SK-N-SH (cell line): ENCODE measurements at regions not wholly inside any gene's neighbourhood (a gene's known extent, or its start where the extent isn't known, plus 50 kb on each side); places are given as distances from the start of the nearest gene placed in this dataset.

ENCODE experiments used
- CTCF ChIA-PET: fragments of 300-600, 350-600 bp; formaldehyde crosslinking; extraction: SDS; loops from one replicate; lab custom pipeline; 2021; lab: Yijun Ruan, JAX
- POLR2A ChIA-PET: fragments of 350-600 bp; sonication (Branson Sonifier 250); formaldehyde crosslinking; extraction: SDS; loops from one replicate; lab custom pipeline; 2020; ENCODE audit warnings: antibody characterized with exemption, inconsistent platforms; lab: Yijun Ruan, JAX
- DNase-seq: peaks from one replicate; pipeline ENCODE4 v3.0.0; 2012
- H2AFZ ChIP-seq: fragments of 200-600 bp; sonication (generic); 2 replicates; pipeline ENCODE4 v1.8.1; 2016; ENCODE audit warnings: antibody characterized with exemption, mild to moderate bottlenecking, low read depth
- H3F3A ChIP-seq: fragments of 200-600 bp; sonication (generic); replicated peaks from 2 replicates; pipeline ENCODE3; 2016; ENCODE audit warnings: antibody characterized with exemption, mild to moderate bottlenecking; ENCODE audit not compliant: insufficient read depth
- H3K27ac ChIP-seq, 2 experiments: fragments of 200-500 bp in 1 of 2; fragments of 200-600 bp in 1 of 2; sonication (Bioruptor generic) in 1 of 2; sonication (generic), shearing (Covaris generic) in 1 of 2; 2 replicates each; pipeline versions ENCODE4 v1.5.1 to v1.6.1; 2014 to 2016; ENCODE audit warnings: low read depth in 2 of 2, inconsistent platforms in 1 of 2, low read length in 1 of 2, mild to moderate bottlenecking in 1 of 2, mixed read lengths in 1 of 2
- H3K27me3 ChIP-seq: fragments of 200-600 bp; sonication (generic), shearing (Covaris generic); 2 replicates; pipeline ENCODE4 v1.6.1; 2016; ENCODE audit warnings: mixed run types; ENCODE audit not compliant: insufficient read depth
- H3K36me3 ChIP-seq, 2 experiments: fragments of 200-500 bp in 1 of 2; fragments of 200-600 bp in 1 of 2; sonication (Bioruptor generic) in 1 of 2; sonication (generic) in 1 of 2; replicated peaks in 1 of 2; 2 replicates each; pipeline versions ENCODE3 to v1.5.1; 2014 to 2016; ENCODE audit warnings: low read length in 1 of 2, mild to moderate bottlenecking in 1 of 2; ENCODE audit not compliant: insufficient read depth in 2 of 2, control insufficient read depth in 1 of 2
- H3K4me1 ChIP-seq, 2 experiments: fragments of 200-500 bp in 1 of 2; fragments of 200-600 bp in 1 of 2; sonication (Bioruptor generic) in 1 of 2; sonication (generic), shearing (Covaris generic) in 1 of 2; 2 replicates each; pipeline versions ENCODE4 v1.5.1 to v1.6.1; 2014 to 2016; ENCODE audit warnings: low read depth in 1 of 2, low read length in 1 of 2, mixed run types in 1 of 2; ENCODE audit not compliant: insufficient read depth in 2 of 2, control insufficient read depth in 1 of 2
- H3K4me2 ChIP-seq: fragments of 200-600 bp; sonication (generic), shearing (Covaris generic); 2 replicates; pipeline ENCODE4 v1.6.1; 2017; ENCODE audit warnings: mixed run types
- H3K4me3 ChIP-seq, 2 experiments: fragments of 200-500 bp in 1 of 2; fragments of 200-600 bp in 1 of 2; sonication (Bioruptor generic) in 1 of 2; sonication (generic), shearing (Covaris generic) in 1 of 2; 2 replicates each; pipeline versions ENCODE4 v1.5.1 to v1.8.1; 2014 to 2016; ENCODE audit warnings: low read depth in 2 of 2, inconsistent platforms in 1 of 2, low read length in 1 of 2, mild to moderate bottlenecking in 1 of 2, mixed read lengths in 1 of 2, moderate library complexity in 1 of 2
- H3K79me2 ChIP-seq: fragments of 200-600 bp; sonication (generic); 2 replicates; pipeline ENCODE4 v1.8.1; 2017; ENCODE audit warnings: mild to moderate bottlenecking; ENCODE audit not compliant: insufficient read depth
- H3K9ac ChIP-seq: fragments of 200-600 bp; sonication (generic); 2 replicates; pipeline ENCODE4 v1.6.1; 2017; ENCODE audit warnings: mixed run types
- H3K9me2 ChIP-seq: fragments of 200-600 bp; sonication (generic); 2 replicates; pipeline ENCODE4 v1.6.1; 2017; ENCODE audit warnings: mixed run types
- H3K9me3 ChIP-seq: fragments of 200-600 bp; sonication (generic); 2 replicates; pipeline ENCODE4 v1.6.1; 2017; ENCODE audit warnings: mixed run types, mild to moderate bottlenecking, moderate library complexity
- H4K20me1 ChIP-seq: fragments of 200-600 bp; sonication (generic); 2 replicates; pipeline ENCODE4 v1.6.1; 2017; ENCODE audit warnings: mild to moderate bottlenecking, mixed run types; ENCODE audit not compliant: insufficient read depth
- ELF1 ChIP-seq: IDR thresholded peaks from 2 replicates; pipeline ENCODE4 v1.4.0; 2012
- EP300 ChIP-seq, 2 experiments: IDR thresholded peaks; 2 replicates each; pipeline versions ENCODE4 v1.4.0 to v1.6.1; 2012; ENCODE audit warnings: borderline replicate concordance in 1 of 2, low read depth in 1 of 2, low read length in 1 of 2
- FOSL2 ChIP-seq: IDR thresholded peaks from 2 replicates; pipeline ENCODE4 v1.4.0; 2012; ENCODE audit warnings: low read depth, mild to moderate bottlenecking, moderate library complexity, borderline replicate concordance
- FOXJ3 ChIP-seq: sonication (generic); formaldehyde crosslinking; IDR thresholded peaks from 2 replicates; pipeline ENCODE4 v1.5.1; 2020; ENCODE audit warnings: mild to moderate bottlenecking, missing genetic modification reagents
- GABPA ChIP-seq: IDR thresholded peaks from 2 replicates; pipeline ENCODE4 v1.4.0; 2012; ENCODE audit warnings: low read depth, mild to moderate bottlenecking
- IRF3 ChIP-seq: fragments of 150-350 bp; IDR thresholded peaks from 2 replicates; pipeline ENCODE4 v1.6.1; 2016; ENCODE audit warnings: mild to moderate bottlenecking, low read depth, low read length
- JUND ChIP-seq: IDR thresholded peaks from 2 replicates; pipeline ENCODE4 v1.4.0; 2012
- MEF2A ChIP-seq: IDR thresholded peaks from 2 replicates; pipeline ENCODE4 v1.4.0; 2012; ENCODE audit warnings: low read depth, borderline replicate concordance
- POLR2AphosphoS5 ChIP-seq: IDR thresholded peaks from 2 replicates; pipeline ENCODE4 v1.6.1; 2012; ENCODE audit warnings: low read depth, low read length
- RAD21 ChIP-seq: IDR thresholded peaks from 2 replicates; pipeline ENCODE4 v1.6.1; 2012; ENCODE audit warnings: mild to moderate bottlenecking, low read length
- RCOR1 ChIP-seq: fragments of 150-350 bp; IDR thresholded peaks from 2 replicates; pipeline ENCODE4 v1.6.1; 2017; ENCODE audit warnings: antibody characterized with exemption, low read length
- REST ChIP-seq: IDR thresholded peaks from 2 replicates; pipeline ENCODE4 v1.6.1; 2012; ENCODE audit warnings: mild to moderate bottlenecking, low read depth, low read length, moderate library complexity
- SIN3A ChIP-seq: IDR thresholded peaks from 2 replicates; pipeline ENCODE4 v1.6.1; 2012; ENCODE audit warnings: low read depth, mild to moderate bottlenecking, low read length, moderate library complexity, borderline replicate concordance
- SMC3 ChIP-seq: IDR thresholded peaks from 2 replicates; pipeline ENCODE4 v1.6.1; 2012; ENCODE audit warnings: low read depth, low read length, improper control_type of control experiment
- TAF1 ChIP-seq: IDR thresholded peaks from 2 replicates; pipeline ENCODE4 v1.6.1; 2012; ENCODE audit warnings: low read depth, mild to moderate bottlenecking, low read length, moderate library complexity, borderline replicate concordance
- TCF12 ChIP-seq: IDR thresholded peaks from 2 replicates; pipeline ENCODE4 v1.4.0; 2012
- TEAD4 ChIP-seq: IDR thresholded peaks from 2 replicates; pipeline ENCODE4 v1.4.0; 2012; ENCODE audit warnings: mild to moderate bottlenecking, borderline replicate concordance; ENCODE audit not compliant: insufficient read depth
- USF1 ChIP-seq: IDR thresholded peaks from 2 replicates; pipeline ENCODE4 v1.4.0; 2012; ENCODE audit warnings: low read depth, borderline replicate concordance
- USF2 ChIP-seq: fragments of 150-350 bp; IDR thresholded peaks from 2 replicates; pipeline ENCODE4 v1.6.1; 2017; ENCODE audit warnings: antibody characterized with exemption, low read length, low read depth, borderline replicate concordance
- YY1 ChIP-seq: IDR thresholded peaks from 2 replicates; pipeline ENCODE4 v1.4.0; 2012; ENCODE audit warnings: low read depth, mild to moderate bottlenecking
- ZBTB33 ChIP-seq: IDR thresholded peaks from 2 replicates; pipeline ENCODE4 v1.4.0; 2012; ENCODE audit warnings: low read depth, borderline replicate concordance
- WGBS: methylation state at CpG from one replicate; pipeline ENCODE4 v1.1.6; 2017; ENCODE audit warnings: low lambda C conversion rate; 5-methylcytosine and 5-hydroxymethylcytosine counted together

- DNase-seq, result no peak
- Histone ChIP-seq H3K9me2 (no peaks in the 10 kb centered on the region), H3K79me2 (no peaks in the 10 kb centered on the region), H4K20me1 (no peaks in the 10 kb centered on the region), H2AFZ (no peak overlapping the region), H3F3A (no peaks in the 10 kb centered on the region), H3K9ac (no peak overlapping the region), H3K36me3 (no peaks in the 10 kb centered on the region), H3K27me3 (no peaks in the 10 kb centered on the region), H3K9me3 (no peaks in the 10 kb centered on the region), H3K4me3 (no peak overlapping the region), H3K27ac (no peak overlapping the region), H3K4me2 (no peak overlapping the region), H3K4me1 (no peaks in the 10 kb centered on the region)
- POLR2A ChIA-PET, result no interaction called here
- TF ChIP-seq POLR2AphosphoS5 (no peak), FOSL2 (no peak)
- CTCF ChIA-PET, result no interaction called here
- WGBS, result 11% methylated on average over 2 of the region's 2 CpGs
Observed at GRCh38 chr5:86407711-86408110, 210.0 kb upstream of the COX7C start.

- POLR2A ChIA-PET, result no interaction called here
- WGBS, result 14% methylated on average over 1 of the region's 1 CpG
- DNase-seq, result no peak
Observed at GRCh38 chr5:86411596-86411995, 206.1 kb upstream of the COX7C start.

More at GRCh38 chr5:86411596-86411995, 206.1 kb upstream of the COX7C start:
- Histone ChIP-seq H4K20me1 (no peaks in the 10 kb centered on the region), H3K4me1 (no peaks in the 10 kb centered on the region), H3K79me2 (no peaks in the 10 kb centered on the region), H3K27me3 (no peaks in the 10 kb centered on the region; the same call in 1 of the 2 replicates), H3F3A (no peaks in the 10 kb centered on the region), H3K9me2 (no peaks in the 10 kb centered on the region), H3K27ac (no peak overlapping the region), H3K36me3 (no peaks in the 10 kb centered on the region), H3K9me3 (no peaks in the 10 kb centered on the region), H3K9ac (no peak overlapping the region), H3K4me2 (no peak overlapping the region), H3K4me3 (no peak overlapping the region), H2AFZ (no peak overlapping the region)
- CTCF ChIA-PET, result no interaction called here
- TF ChIP-seq FOSL2, result no peak
- no peak for TF ChIP-seq EP300 (IDR thresholded peaks at IDR 0.05; ENCODE audit: borderline replicate concordance in 1 of 2, low read depth in 1 of 2, low read length in 1 of 2)
- TF ChIP-seq SIN3A, result no peak
- no peak for TF ChIP-seq YY1
- TF ChIP-seq TEAD4, result no peak
- TF ChIP-seq FOXJ3 (CRISPR knock-in tag), result no peak
- TF ChIP-seq TCF12, result no peak
- no peak for TF ChIP-seq ELF1
- TF ChIP-seq RAD21, result no peak
- TF ChIP-seq USF2, result no peak
- no peak for TF ChIP-seq USF1
- TF ChIP-seq RCOR1, result no peak
- no peak for TF ChIP-seq GABPA
- no peak for TF ChIP-seq JUND
- TF ChIP-seq REST, result no peak
- no peak for TF ChIP-seq MEF2A
- no peak for TF ChIP-seq ZBTB33
- no peak for TF ChIP-seq TAF1
- no peak for TF ChIP-seq SMC3
- no peak for TF ChIP-seq IRF3
